ENCODE measurements at regions not wholly inside any gene's neighbourhood (a gene's known extent, or its start where the extent isn't known, plus 50 kb on each side); places are given as distances from the start of the nearest gene placed in this dataset.

GRCh38 chr1:79082233-79082632, 75.7 kb upstream of the ADGRL4 start:
- Mint-ChIP-seq H3K9me3 (ENCODE audit: unreplicated experiment) (no peaks in the 10 kb centered on the region), H3K4me3 (ENCODE audit: unreplicated experiment) (no peak overlapping the region), H3K27me3 (ENCODE audit: insufficient read depth, unreplicated experiment) (peaks cover 2% of the 10 kb centered on the region), H3K27ac (ENCODE audit: unreplicated experiment) (no peak overlapping the region), H3K36me3 (ENCODE audit: insufficient read depth, unreplicated experiment) (no peaks in the 10 kb centered on the region), H3K4me1 (ENCODE audit: low read depth, unreplicated experiment) (no peaks in the 10 kb centered on the region)
- no peak for TF ChIP-seq CTCF (IDR thresholded peaks at IDR 0.05; ENCODE audit: insufficient read depth in 1 of 2, low read depth in 1 of 2, low read length in 1 of 2, severe bottlenecking in 1 of 2, unreplicated experiment in 1 of 2)
- Histone ChIP-seq H3K4me3 (ENCODE audit: low read depth, low read length) (no peak overlapping the region), H3K9me3 (no peaks in the 10 kb centered on the region), H3K4me1 (no peaks in the 10 kb centered on the region), H3K27me3 (replicated peaks; ENCODE audit: control insufficient read depth, insufficient read depth, low read length) (no peaks in the 10 kb centered on the region), H3K36me3 (ENCODE audit: control insufficient read depth, insufficient read depth, low read length) (no peaks in the 10 kb centered on the region)
- ChIA-PET CTCF (no interaction called here), POLR2A (no interaction called here)
- BruUV-seq (replicated peaks): no TSS peak
- no peak for DNase-seq
- intact Hi-C loops (cut with micrococcal nuclease; ENCODE audit: unreplicated experiment): no loop called here

- ChIA-PET POLR2A (no interaction called here), CTCF (no interaction called here)
- no peaks in the 10 kb centered on the region for H3K4me1 Mint-ChIP-seq (ENCODE audit: low read depth, unreplicated experiment)
- no peaks in the 10 kb centered on the region for H3K36me3 ChIP-seq (ENCODE audit: control insufficient read depth, insufficient read depth, low read length)
- no peaks in the 10 kb centered on the region for H3K9me3 Mint-ChIP-seq (ENCODE audit: unreplicated experiment)
- no TSS peak for BruUV-seq (replicated peaks)
- no peaks in the 10 kb centered on the region for H3K27me3 ChIP-seq (replicated peaks; ENCODE audit: control insufficient read depth, insufficient read depth, low read length)
- DNase-seq: no peak
- TF ChIP-seq CTCF (IDR thresholded peaks at IDR 0.05; ENCODE audit: insufficient read depth in 1 of 2, low read depth in 1 of 2, low read length in 1 of 2, severe bottlenecking in 1 of 2, unreplicated experiment in 1 of 2): no peak
- H3K4me1 ChIP-seq: no peaks in the 10 kb centered on the region
- intact Hi-C loops (cut with micrococcal nuclease; ENCODE audit: unreplicated experiment): no loop called here
- no peak overlapping the region for H3K27ac Mint-ChIP-seq (ENCODE audit: unreplicated experiment)
- H3K4me3 Mint-ChIP-seq (ENCODE audit: unreplicated experiment): no peak overlapping the region
- H3K9me3 ChIP-seq: no peaks in the 10 kb centered on the region
- no peaks in the 10 kb centered on the region for H3K36me3 Mint-ChIP-seq (ENCODE audit: insufficient read depth, unreplicated experiment)
- H3K27me3 Mint-ChIP-seq (ENCODE audit: insufficient read depth, unreplicated experiment): peaks cover 2% of the 10 kb centered on the region
- H3K4me3 ChIP-seq (ENCODE audit: low read depth, low read length): no peak overlapping the region
Measured at GRCh38 chr1:79079770-79080169, 73.2 kb upstream of the ADGRL4 start.

GRCh38 chr1:79074975-79075374, 68.4 kb upstream of the ADGRL4 start:
- H3K36me3 ChIP-seq (ENCODE audit: control insufficient read depth, insufficient read depth, low read length): no peaks in the 10 kb centered on the region
- H3K9me3 ChIP-seq: no peaks in the 10 kb centered on the region
- TF ChIP-seq CTCF (IDR thresholded peaks at IDR 0.05; ENCODE audit: insufficient read depth in 1 of 2, low read depth in 1 of 2, low read length in 1 of 2, severe bottlenecking in 1 of 2, unreplicated experiment in 1 of 2): no peak
- Mint-ChIP-seq H3K36me3 (ENCODE audit: insufficient read depth, unreplicated experiment) (no peaks in the 10 kb centered on the region), H3K9me3 (ENCODE audit: unreplicated experiment) (no peaks in the 10 kb centered on the region), H3K27ac (ENCODE audit: unreplicated experiment) (no peak overlapping the region), H3K4me1 (ENCODE audit: low read depth, unreplicated experiment) (no peaks in the 10 kb centered on the region), H3K27me3 (ENCODE audit: insufficient read depth, unreplicated experiment) (no peaks in the 10 kb centered on the region), H3K4me3 (ENCODE audit: unreplicated experiment) (no peak overlapping the region)
- no peaks in the 10 kb centered on the region for H3K4me1 ChIP-seq
- intact Hi-C loops (cut with micrococcal nuclease; ENCODE audit: unreplicated experiment): no loop called here
- BruUV-seq (replicated peaks): no TSS peak
- no peak for DNase-seq
- H3K4me3 ChIP-seq (ENCODE audit: low read depth, low read length): no peak overlapping the region
- no peaks in the 10 kb centered on the region for H3K27me3 ChIP-seq (replicated peaks; ENCODE audit: control insufficient read depth, insufficient read depth, low read length)
- ChIA-PET CTCF (no interaction called here), POLR2A (no interaction called here)

Data from Caco-2 (cell line).